Pancreas (tissue), 10 donors: ENCODE measurements at regions not wholly inside any gene's neighbourhood (a gene's known extent, or its start where the extent isn't known, plus 50 kb on each side); places are given as distances from the start of the nearest gene placed in this dataset.

ENCODE experiments used
- ATAC-seq, 4 donors: fragments of 200-7000 bp; cut with Tn5 transposase; one replicate each; pipeline versions ENCODE4 v1.8.0 to v1.9.1; 2020; ENCODE audit warnings: mild to moderate bottlenecking in 4 of 4, moderate library complexity in 4 of 4
- DNase-seq, 6 donors: peaks; one replicate each; pipeline ENCODE4 v3.0.0-alpha.2; 2020
- FAIRE-seq: peaks from 2 replicates; lab custom pipeline; 2012; peaks lifted over from hg19 to GRCh38; lab: Jason Lieb, UNC
- H3K27ac ChIP-seq, 4 donors: fragments of 200-600 bp; sonication (generic); 1 replicate in 3 of 4; 2 replicates in 1 of 4; pipeline versions ENCODE4 v1.5.0 to v1.8.0; 2020
- H3K27me3 ChIP-seq, 4 donors: fragments of 200-600 bp; one replicate each; pipeline ENCODE4 v1.8.0; 2021
- H3K36me3 ChIP-seq, 3 donors: fragments of 200-600 bp; sonication (generic) in 1 of 3; one replicate each; pipeline versions ENCODE4 v1.5.0 to v1.8.0; 2020 to 2021
- H3K4me1 ChIP-seq, 3 donors: fragments of 200-600 bp; one replicate each; pipeline ENCODE4 v1.8.0; 2021
- H3K4me3 ChIP-seq, 4 donors: fragments of 200-600 bp; sonication (generic) in 2 of 4; one replicate each; pipeline versions ENCODE4 v1.5.0 to v1.8.0; 2020 to 2021
- H3K9me3 ChIP-seq, 4 donors: fragments of 200-600 bp; one replicate each; pipeline ENCODE4 v1.8.0; 2021
- WGBS, 2 donors: extraction: QIAGEN DNeasy Blood & Tissue Kit; methylation state at CpG; one replicate each; pipeline ENCODE4 v1.1.7; 2013; 5-methylcytosine and 5-hydroxymethylcytosine counted together
- intact Hi-C, 3 donors: fragments of 100-400 bp; cut with DNase I; formaldehyde crosslinking; loops; one replicate each; pipeline versions ENCODE4 v1.11.1 to v1.14.2; 2022
- TF ChIP-seq, protein P1 (sequence below), 4 donors: fragments of 200-600 bp; sonication (generic) in 3 of 4; IDR thresholded peaks; one replicate each; pipeline versions ENCODE4 v1.5.0 to v1.8.0; 2021; ENCODE audit warnings: antibody characterized with exemption in 4 of 4
- donor health status: healthy with polysubstance abuse.
- donor health status: DM: no; HTN: no; CAD: no; lungs with moderate emphysema.
- donor health status: DM: no; HTN: no; CAD: no.
- donor health status: control.
- donor health status: control.
- donor health status: Bipolar disorder and iron deficiency.
- donor health status: DM: yes; HTN: yes; CAD: no.
- donor health status: DM: no; HTN: no; CAD: no.
- donor health status: DM: no; HTN: no; CAD: no.
- donor health status: DM: yes; HTN: yes; CAD: no.

DNA sequence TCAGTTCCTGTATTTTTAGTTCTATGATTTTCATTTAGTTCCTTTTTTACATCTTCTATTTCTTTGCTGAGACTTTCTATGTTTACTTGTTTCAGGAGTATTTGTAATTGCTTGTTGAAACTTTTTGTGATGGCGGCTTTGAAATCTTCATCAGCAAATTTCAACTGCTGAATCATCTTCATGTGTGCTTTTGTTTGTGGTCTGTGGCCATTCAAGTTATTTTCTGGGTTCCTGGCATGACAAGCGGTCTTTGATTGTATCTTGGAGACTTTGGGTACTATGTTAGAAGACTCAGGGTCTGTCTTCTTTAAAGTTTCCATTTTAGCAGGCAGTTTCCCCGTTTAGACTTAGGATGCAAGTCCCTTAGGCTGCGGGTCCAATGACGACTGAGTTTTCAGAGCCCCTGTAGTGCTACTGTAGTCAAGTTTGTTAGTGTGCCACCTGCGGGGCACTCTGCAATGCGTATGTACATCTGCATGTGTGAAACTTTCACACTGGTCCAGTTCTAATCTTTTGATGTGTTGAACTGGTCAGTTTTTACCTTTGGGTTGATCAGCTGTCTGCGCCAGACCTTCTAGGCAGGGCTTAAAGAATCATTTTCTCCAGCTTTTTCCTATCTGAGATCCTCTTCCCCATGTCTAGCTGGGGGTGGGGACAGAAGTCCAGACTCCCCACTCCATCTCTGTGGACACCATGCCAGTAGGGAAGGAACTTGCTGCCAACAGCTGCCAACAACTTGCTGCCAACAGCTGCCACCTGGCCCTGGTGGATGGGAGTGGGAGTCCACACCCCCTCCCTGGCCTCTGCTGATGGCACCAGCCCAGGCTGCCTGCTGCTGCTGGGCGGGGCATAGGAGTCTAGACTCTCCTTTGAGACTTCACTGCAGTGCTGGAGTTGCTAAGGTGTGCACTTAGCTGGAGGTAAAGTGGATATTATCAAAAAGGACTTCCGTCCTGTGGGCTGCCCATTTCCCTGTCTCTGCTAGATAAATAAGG lies 190.9 kb downstream of the TJP1 start:
- no peaks in the 10 kb centered on the region for H3K9me3 ChIP-seq
- 46 to 51% methylated on average over 10 of the region's 10 CpGs for WGBS, 2 donors
- intact Hi-C loops: no loop called here
- no peak overlapping the region for H3K4me3 ChIP-seq
- FAIRE-seq: no peak
- peak; percentile 86 to 91 (median 88) for ATAC-seq
- H3K27me3 ChIP-seq: no peaks in the 10 kb centered on the region
- H3K27ac ChIP-seq: peak overlapping the region; percentile 4 to 24 (median 18)
- peaks cover 3 to 23% (median 20%) of the 10 kb centered on the region in 3 donors for H3K4me1 ChIP-seq
- DNase-seq: peak; percentile 83 to 96 (median 92)
- H3K36me3 ChIP-seq: no peaks in the 10 kb centered on the region
- TF ChIP-seq, protein P1, sequence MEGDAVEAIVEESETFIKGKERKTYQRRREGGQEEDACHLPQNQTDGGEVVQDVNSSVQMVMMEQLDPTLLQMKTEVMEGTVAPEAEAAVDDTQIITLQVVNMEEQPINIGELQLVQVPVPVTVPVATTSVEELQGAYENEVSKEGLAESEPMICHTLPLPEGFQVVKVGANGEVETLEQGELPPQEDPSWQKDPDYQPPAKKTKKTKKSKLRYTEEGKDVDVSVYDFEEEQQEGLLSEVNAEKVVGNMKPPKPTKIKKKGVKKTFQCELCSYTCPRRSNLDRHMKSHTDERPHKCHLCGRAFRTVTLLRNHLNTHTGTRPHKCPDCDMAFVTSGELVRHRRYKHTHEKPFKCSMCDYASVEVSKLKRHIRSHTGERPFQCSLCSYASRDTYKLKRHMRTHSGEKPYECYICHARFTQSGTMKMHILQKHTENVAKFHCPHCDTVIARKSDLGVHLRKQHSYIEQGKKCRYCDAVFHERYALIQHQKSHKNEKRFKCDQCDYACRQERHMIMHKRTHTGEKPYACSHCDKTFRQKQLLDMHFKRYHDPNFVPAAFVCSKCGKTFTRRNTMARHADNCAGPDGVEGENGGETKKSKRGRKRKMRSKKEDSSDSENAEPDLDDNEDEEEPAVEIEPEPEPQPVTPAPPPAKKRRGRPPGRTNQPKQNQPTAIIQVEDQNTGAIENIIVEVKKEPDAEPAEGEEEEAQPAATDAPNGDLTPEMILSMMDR (IDR thresholded peaks at IDR 0.05): no peak

DNA sequence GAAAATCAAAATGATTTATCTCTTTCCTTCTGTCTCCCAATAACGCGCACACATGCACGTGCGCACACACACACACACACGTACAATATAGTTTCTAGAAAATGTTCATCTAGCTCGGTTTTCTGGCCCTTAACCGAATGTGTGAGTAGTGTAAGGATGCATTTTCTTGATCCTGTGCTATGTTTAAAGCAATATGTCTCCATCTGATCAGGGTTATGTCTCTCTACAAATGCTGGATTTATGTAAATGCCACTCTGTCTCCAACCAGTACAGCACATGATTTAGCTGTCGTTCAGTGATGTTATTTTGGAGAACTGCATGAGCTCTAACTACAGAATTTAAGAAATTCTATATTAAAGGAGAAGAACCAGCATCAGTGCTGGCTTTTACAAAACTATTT lies 198.0 kb downstream of the TJP1 start:
- intact Hi-C loops: no loop called here
- FAIRE-seq (no peak), DNase-seq (no peak), ATAC-seq (no peak)
- TF ChIP-seq, protein P1 (IDR thresholded peaks at IDR 0.05): no peak
- no peaks in the 10 kb centered on the region for H3K9me3 ChIP-seq
- H3K4me1 ChIP-seq: no peaks in the 10 kb centered on the region
- H3K4me3 ChIP-seq: no peak overlapping the region
- 84 to 87% methylated on average over 8 of the region's 8 CpGs for WGBS, 2 donors
- no peaks in the 10 kb centered on the region for H3K27me3 ChIP-seq
- H3K36me3 ChIP-seq: no peaks in the 10 kb centered on the region
- H3K27ac ChIP-seq: no peak overlapping the region

DNA sequence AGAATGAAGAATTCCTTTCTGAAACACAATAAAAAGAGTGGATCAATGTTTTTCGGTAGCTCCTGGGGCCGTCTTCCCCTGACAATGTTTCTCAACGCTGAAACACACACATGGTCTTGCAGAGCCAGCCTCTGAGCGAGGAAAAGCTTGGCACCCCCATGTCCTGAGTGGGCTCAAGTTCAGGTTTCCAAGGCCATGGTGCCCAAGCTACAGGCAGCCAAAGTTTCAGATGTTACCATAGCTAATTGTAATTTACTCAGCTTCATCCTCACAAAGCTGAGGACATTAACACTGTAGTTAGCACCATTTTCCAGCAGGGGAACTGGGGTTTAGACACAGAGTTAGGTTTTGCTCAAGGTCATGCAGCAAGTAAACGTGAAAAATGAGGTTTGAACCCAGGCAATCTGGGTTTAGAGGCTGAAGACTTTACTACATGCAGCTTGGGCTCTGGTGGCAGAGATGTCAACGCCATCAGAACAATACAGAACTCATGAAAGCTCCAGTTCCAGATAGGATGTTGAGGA lies 199.1 kb downstream of the TJP1 start:
- no peaks in the 10 kb centered on the region for H3K36me3 ChIP-seq
- TF ChIP-seq, protein P1 (IDR thresholded peaks at IDR 0.05): no peak
- ATAC-seq (no peak), FAIRE-seq (no peak), DNase-seq (no peak)
- 65 to 79% methylated on average over 6 of the region's 6 CpGs for WGBS, 2 donors
- no peaks in the 10 kb centered on the region for H3K9me3 ChIP-seq
- H3K4me3 ChIP-seq: no peak overlapping the region
- intact Hi-C loops: no loop called here
- no peaks in the 10 kb centered on the region for H3K4me1 ChIP-seq
- H3K27me3 ChIP-seq: no peaks in the 10 kb centered on the region
- no peak overlapping the region for H3K27ac ChIP-seq

DNA sequence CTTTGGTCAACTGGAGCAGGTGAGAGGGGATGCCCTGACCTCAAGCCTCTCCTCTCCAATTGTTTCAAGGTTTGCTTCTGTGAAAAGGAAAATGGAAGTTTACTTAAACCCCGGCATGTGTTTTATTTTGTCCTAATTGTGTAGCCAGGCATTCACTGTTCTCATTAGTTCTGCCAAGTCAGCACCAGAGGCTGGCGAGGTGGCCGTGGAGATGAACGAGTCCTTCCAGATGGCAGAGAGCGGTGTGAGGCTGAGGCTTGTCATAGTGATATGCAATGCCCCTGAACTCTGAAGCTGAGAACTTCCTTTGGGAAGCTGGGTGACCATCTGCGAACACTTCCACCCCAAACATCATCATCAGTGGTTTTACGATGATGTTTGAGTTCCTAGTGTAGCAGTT lies 199.6 kb downstream of the TJP1 start:
- H3K27me3 ChIP-seq: no peaks in the 10 kb centered on the region
- no peak for FAIRE-seq
- 86% methylated on average over 7 of the region's 7 CpGs for WGBS, 2 donors
- intact Hi-C loops: no loop called here
- no peak overlapping the region for H3K4me3 ChIP-seq
- no peaks in the 10 kb centered on the region for H3K4me1 ChIP-seq
- H3K36me3 ChIP-seq: no peaks in the 10 kb centered on the region
- peak in 2 of 4 donors; percentile 55 to 70 for ATAC-seq
- H3K27ac ChIP-seq: no peak overlapping the region
- H3K9me3 ChIP-seq: no peaks in the 10 kb centered on the region
- TF ChIP-seq, protein P1 (IDR thresholded peaks at IDR 0.05): no peak
- DNase-seq: no peak
